ENCODE measurements at regions not wholly inside any gene's neighbourhood (a gene's known extent, or its start where the extent isn't known, plus 50 kb on each side); places are given as distances from the start of the nearest gene placed in this dataset.

DNA sequence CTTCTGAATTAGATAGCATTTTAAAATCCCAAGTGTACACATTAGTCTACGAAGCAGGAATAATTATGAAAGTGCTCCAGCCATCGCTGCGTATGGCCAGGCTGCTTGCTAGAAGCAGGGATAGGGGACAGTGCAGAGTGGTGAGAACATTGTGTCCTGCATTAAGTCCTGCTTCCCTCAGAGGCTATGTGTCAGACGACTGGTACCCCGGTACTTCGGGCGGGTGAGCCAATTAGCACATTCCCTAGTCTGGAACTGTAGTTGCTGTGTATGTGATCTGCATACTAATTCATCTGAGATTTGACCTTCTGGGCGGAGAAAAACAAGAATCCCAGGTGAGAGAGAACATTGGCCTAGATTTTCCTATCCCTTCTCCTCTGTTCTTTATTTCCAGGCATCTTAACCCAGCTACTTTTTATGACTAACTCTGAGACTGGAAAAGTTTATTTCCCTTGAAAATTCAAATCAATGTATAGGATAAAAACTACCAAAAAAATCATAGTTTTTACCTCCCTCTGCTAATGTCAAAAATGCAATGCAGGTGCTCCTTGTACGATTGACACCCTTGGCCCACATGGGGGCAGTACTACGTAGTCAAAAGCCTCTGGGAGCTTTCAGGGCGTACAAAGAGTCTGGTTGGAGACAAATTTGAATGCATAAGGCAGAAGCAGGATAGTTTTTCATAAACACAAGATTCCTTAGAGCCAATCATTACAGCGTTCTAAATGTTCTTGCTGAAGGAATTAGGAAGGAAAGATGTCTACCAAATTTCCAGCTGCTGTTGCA lies 764.3 kb downstream of the NOVA1 start:
- TF ChIP-seq, protein P1, sequence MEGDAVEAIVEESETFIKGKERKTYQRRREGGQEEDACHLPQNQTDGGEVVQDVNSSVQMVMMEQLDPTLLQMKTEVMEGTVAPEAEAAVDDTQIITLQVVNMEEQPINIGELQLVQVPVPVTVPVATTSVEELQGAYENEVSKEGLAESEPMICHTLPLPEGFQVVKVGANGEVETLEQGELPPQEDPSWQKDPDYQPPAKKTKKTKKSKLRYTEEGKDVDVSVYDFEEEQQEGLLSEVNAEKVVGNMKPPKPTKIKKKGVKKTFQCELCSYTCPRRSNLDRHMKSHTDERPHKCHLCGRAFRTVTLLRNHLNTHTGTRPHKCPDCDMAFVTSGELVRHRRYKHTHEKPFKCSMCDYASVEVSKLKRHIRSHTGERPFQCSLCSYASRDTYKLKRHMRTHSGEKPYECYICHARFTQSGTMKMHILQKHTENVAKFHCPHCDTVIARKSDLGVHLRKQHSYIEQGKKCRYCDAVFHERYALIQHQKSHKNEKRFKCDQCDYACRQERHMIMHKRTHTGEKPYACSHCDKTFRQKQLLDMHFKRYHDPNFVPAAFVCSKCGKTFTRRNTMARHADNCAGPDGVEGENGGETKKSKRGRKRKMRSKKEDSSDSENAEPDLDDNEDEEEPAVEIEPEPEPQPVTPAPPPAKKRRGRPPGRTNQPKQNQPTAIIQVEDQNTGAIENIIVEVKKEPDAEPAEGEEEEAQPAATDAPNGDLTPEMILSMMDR (IDR thresholded peaks at IDR 0.05; ENCODE audit: poor library complexity, severe bottlenecking): peak; percentile 82
- TF ChIP-seq EP300 (conservative IDR thresholded peaks at IDR 0.05; ENCODE audit: poor library complexity, severe bottlenecking) (no peak), POLR2AphosphoS5 (IDR thresholded peaks at IDR 0.05) (no peak), EZH2 (IDR thresholded peaks at IDR 0.05; ENCODE audit: borderline replicate concordance, insufficient read depth, low read length, poor library complexity, severe bottlenecking) (no peak), RAD21 (conservative IDR thresholded peaks at IDR 0.05) (peak; percentile 89), SMC3 (conservative IDR thresholded peaks at IDR 0.05; ENCODE audit: poor library complexity) (peak; percentile 88), TAF1 (IDR thresholded peaks at IDR 0.05; ENCODE audit: low read depth) (no peak)
- TF ChIP-seq, protein P2, sequence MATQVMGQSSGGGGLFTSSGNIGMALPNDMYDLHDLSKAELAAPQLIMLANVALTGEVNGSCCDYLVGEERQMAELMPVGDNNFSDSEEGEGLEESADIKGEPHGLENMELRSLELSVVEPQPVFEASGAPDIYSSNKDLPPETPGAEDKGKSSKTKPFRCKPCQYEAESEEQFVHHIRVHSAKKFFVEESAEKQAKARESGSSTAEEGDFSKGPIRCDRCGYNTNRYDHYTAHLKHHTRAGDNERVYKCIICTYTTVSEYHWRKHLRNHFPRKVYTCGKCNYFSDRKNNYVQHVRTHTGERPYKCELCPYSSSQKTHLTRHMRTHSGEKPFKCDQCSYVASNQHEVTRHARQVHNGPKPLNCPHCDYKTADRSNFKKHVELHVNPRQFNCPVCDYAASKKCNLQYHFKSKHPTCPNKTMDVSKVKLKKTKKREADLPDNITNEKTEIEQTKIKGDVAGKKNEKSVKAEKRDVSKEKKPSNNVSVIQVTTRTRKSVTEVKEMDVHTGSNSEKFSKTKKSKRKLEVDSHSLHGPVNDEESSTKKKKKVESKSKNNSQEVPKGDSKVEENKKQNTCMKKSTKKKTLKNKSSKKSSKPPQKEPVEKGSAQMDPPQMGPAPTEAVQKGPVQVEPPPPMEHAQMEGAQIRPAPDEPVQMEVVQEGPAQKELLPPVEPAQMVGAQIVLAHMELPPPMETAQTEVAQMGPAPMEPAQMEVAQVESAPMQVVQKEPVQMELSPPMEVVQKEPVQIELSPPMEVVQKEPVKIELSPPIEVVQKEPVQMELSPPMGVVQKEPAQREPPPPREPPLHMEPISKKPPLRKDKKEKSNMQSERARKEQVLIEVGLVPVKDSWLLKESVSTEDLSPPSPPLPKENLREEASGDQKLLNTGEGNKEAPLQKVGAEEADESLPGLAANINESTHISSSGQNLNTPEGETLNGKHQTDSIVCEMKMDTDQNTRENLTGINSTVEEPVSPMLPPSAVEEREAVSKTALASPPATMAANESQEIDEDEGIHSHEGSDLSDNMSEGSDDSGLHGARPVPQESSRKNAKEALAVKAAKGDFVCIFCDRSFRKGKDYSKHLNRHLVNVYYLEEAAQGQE (IDR thresholded peaks at IDR 0.05; ENCODE audit: borderline replicate concordance): no peak

Measured in neural cell (in vitro differentiated cells).